Germinal center (tissue), 1 donor: ENCODE measurements at regions not wholly inside any gene's neighbourhood (a gene's known extent, or its start where the extent isn't known, plus 50 kb on each side); places are given as distances from the start of the nearest gene placed in this dataset.
"Not testable (repeated sequence)": the region's sequence is repeated elsewhere in the genome, so short reads cannot be mapped to it uniquely, and the experiment has no call there.

Experiments
- DNase-seq: peaks from one replicate; pipeline ENCODE4 v3.0.0; 2012; ENCODE audit warnings: mixed read lengths, low spot score

- no peak for DNase-seq
Observed at GRCh38 chr9:129435988-129436717, 184.7 kb downstream of the C9orf50 start.

GRCh38 chr9:129435291-129435690, 185.6 kb downstream of the C9orf50 start:
- DNase-seq: no peak

DNA sequence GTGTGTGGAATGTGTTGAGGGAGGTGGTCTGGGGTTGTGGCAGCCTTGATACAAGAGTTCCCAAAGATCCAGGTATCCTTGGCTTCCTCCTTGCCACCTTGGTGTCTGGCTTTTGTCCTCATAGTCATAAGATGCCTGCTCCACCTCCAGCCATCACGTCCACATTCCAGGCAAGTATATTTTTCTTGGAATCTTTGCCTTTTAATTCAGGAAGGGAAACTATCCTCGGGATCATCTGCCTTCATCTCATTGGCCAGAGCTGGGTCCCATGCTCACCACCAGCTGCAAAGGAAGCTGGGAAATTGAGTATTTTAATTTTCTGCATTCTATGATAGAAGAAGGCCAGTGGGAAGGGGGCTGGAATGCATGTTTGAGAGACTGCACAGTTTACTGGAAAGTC, 186.7 kb downstream of the C9orf50 start:
- DNase-seq: no peak

DNA sequence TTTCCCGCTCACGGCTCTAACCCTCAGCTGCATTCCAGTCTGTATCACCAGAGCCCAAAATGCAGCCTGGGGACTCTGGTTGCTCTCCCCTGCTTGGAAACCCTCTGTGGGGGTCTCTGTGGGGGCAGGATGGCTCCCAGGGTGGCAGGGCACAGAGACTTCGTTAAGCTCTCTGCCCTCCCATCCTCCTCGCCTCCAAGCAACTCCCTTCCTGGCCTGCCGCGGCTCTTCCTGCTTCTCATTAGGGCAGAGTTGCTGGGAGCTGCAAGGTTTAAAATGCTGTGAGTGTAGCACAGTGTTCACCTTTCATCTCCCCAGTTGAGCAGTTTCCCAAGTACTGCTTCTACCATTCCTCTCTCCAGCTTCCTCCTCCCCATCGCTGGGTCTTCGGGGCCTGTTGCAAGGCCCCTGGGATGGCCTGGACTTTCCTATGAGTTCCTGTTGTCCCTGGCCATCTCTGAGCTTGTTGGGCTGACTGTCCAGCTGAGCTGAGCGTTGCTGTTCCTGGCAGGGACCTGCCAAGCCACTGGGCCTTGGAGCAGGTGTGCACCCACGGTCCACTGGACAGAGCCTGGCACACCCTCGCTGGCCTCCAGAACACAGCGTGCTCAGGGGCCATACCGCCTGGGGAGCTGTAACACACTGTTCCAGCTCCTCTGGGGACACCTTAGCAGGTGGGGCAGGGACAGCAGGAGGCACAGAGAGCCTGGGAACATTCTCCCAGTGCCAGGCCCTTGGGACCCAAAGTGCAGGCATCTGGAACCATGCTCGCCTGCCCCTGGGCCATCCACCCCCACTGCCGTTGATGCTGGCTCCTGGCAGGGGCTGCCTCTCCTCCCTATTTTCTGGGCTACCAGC, 188.4 kb downstream of the C9orf50 start:
- DNase-seq: no peak

DNA sequence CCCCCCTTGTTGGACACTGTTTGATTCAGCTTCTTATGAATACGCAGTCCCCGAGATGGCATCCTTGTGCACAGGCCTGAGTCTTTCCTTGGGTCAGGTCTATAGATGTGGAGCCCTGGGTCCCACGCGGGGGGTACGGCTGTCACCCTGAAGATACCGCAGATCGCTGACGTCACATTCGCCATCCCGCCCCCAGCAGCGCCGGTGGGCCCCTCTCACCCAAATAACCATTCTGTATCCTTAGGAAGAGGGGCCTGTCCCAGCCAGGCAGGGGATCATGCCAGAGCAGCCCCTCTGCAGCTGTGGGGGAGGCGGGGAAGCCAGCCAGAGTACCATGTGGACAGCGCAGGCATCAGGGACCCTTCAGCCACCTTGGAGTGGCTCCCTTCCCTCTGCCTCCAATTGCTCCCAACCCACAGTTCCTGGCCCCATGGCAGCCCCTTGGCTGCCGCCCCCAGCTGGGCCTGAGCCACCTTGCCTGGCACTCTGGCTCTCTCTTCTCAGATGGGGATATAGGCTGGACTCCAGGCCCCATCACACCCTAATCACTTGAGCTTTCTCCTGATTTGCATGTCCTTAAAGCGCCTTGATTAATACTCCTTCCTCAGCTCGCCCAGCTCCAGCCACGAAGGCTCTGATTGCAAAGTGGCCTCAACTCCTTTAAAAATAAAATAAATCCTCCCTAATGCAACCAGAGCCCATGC, 189.8 kb downstream of the C9orf50 start:
- DNase-seq: no peak

DNA sequence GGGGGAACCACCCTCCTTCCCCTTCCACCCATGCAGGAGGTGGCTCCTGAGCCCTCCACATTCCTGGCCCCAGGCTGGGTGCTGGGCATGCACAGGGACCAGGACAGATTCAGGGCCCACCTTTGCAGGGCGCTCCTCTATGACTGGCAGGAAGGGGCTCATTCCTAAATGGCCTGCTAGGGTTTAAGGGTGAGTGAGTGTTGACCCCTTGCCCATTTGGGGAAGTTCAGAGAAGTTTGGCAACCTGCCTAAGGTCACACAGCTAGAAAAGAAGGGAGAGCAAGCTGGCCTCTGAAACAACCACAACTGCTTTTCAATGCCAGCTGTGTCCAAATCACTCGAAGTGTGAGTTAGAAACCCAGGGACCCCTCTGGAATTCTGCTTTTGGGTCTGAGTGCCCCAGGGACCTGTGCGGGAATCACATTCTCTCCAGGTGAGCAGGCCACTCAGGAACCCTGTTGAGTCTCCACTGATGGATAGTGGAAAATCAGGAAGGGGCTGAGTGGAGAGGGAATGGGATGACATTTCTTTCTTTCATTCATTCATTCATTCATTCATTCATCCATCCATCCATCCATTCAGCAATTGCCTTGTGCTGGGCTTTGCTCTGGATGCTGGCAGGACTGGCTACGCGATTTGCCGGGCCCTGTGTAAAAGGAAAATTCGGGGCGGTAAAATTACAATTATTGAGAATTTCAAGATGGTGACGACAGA, 191.9 kb downstream of the C9orf50 start:
- no peak for DNase-seq

- DNase-seq: no peak
Observed at GRCh38 chr9:129427149-129427548, 193.8 kb downstream of the C9orf50 start.

- DNase-seq: not testable (repeated sequence)
Observed at GRCh38 chr9:129423755-129424154, 197.1 kb downstream of the C9orf50 start.

- no peak for DNase-seq
Observed at GRCh38 chr9:129423216-129423615, 197.7 kb downstream of the C9orf50 start.

- DNase-seq: no peak
Observed at GRCh38 chr9:129422843-129423192, 198.1 kb downstream of the C9orf50 start.

DNA sequence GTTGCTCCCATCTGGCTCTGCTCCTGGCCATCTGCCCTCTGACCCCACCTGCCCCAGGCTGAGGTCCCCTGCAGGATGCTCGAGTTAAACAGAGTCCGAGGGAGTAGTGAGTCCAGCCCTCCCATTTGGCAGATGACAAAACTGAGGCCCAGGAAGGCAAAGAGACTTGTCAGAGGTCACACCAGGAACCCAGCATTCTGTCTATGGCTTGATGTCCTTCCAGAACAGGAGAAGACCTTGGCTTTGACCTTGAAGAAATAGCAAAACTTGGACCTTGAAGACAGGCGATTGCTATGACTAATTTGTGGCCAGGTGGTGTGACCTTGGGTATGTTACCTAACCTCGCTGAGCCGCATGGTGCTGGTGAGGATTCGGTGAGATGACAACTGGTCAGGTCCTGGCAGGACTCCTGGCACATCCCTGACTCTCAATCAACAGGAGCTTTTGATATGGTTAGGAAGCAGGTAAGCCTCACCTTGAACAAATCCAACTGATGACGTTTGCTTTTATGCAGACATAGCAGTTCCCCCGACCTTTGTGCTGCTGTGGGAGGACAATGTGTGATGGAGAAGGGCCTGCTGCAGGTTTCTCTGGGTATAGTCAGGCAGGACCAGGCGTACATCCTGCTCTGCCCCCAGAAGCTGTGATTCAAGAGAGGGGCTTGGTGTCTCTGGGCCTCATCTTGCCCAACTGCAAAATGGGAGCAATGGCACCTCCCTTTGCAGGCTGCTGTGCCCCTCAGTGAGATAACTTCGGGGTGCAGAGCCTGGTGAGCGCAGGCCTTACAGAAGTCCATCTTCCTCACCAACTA, 198.7 kb downstream of the C9orf50 start:
- no peak for DNase-seq

DNA sequence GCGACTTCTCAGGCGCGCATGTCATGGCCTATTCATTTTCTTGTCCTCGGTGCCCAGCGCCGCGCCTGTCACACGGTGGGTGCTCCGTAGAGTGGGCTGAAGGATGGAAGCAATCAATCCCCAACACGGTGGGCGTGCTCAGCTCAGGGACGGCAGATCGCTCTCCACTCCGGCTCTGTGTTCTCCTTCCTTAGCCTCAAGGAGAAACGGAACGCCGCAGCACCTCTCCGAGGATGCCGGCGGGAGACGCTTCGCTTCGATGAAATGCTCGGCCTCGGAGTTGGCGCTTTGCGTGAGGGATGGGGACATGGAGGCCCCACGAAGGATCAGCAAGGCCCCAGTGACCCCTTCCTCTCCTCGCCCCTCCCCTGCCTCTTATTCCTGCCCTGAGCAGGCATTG, 199.5 kb downstream of the C9orf50 start:
- no peak for DNase-seq

GRCh38 chr9:129420721-129421120, 200.2 kb downstream of the C9orf50 start:
- no peak for DNase-seq

GRCh38 chr9:129419382-129419899, 201.5 kb downstream of the C9orf50 start:
- DNase-seq: no peak

DNA sequence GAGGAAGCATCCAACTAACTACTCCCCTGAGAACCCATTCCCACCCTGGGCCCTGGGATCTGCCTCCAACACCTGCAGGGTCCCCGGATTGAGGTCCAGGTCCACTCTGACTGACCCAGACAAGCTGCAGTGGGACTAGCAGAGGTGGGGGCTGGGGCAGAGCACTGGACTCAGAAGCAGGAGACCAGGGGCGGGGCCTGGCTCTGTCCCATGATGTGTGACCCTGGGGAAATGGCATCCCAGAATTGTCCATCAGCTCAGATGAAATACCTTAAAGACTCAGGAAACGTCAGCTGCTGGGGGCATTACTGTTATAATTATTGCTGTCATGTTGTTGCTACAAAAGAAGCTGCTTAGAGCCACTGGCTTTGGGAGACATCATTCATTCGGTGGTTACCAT, 202.4 kb downstream of the C9orf50 start:
- DNase-seq: no peak

GRCh38 chr9:129416821-129417539, 203.9 kb downstream of the C9orf50 start:
- DNase-seq: no peak

DNA sequence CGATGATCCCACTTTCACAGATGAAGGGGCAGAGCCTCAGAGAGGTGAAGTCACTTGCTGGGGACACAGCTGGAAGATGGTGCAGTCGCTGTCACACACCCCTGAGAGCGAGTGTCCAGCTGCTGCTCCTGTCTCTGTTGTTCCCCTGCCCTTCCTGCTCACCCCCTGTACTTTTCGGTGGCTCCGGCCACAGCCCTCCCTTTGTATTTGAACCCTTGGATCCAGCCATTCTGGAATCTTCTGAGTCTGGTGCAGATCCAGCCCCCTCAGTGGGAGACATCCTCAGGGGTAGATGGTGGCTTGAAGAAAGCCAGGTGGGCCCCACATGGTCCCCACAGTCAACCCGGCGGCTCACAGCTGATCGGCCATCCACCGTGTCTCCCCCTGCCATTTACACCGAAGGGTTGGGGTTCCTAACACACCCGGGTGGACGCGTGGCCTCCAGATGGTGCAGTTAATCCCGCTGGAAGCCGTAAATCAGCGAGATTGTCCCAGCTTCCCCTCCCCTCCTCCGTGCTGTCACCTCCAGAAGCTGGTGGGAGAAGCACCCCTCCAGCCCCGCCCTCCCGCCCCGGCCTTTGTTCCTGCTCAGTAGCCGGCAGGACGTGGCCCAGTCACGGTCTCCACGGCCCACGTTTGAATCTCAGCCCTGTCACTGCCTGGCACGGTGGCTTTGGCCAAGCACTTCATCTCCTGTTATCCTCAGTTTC, 204.8 kb downstream of the C9orf50 start:
- no peak for DNase-seq

DNA sequence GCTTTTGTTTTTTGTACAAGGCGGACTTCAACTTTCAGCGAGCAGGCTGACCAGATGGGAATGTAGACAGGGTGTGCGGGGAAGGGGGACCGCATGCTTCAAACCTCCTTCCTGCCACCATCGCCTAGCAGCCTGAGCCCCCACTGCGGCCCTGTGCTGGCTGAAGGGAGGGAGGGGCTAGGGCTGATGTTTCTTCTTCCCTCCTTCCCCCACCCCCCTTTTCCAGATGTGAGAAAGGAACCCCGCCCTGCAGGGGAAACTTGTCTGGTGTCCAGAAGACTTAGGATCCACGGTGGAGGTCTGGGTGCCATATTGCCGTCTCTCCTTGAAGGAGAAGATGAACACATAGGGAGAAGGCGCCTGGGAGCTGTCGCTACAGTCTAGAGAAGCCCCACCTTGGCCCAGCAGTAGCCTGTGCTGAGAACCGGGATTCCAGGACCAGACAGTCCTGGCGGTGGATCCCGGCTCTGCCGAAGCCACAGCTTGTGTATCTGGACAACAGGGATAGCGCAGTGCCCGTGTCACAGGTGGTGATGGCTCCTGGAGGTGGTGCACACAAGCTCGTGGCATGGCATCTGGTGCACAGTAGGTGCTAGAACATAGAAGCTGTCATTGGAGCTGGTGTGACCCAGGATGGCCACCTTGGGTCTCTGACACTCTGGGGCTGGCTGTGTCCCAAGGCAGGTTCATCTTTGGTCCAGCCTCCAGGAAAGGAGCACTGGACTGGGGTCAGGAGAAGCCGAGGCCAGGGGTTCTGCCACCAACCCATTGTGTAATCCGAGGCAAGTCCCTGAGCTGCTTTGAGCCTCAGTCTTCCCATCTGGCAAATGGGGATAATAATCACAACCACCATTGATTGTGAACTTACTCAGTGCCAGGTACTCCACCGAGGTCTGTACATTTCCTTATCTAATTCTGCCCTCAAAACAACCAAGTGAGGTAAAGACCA, 205.6 kb downstream of the C9orf50 start:
- DNase-seq: no peak
